Liver (tissue), 7 donors: ENCODE measurements at regions not wholly inside any gene's neighbourhood (a gene's known extent, or its start where the extent isn't known, plus 50 kb on each side); places are given as distances from the start of the nearest gene placed in this dataset.

Experiments used
- DNase-seq: peaks from one replicate; pipeline ENCODE4 v3.0.0-alpha.2; 2017; ENCODE audit warnings: low spot score
- H3K27ac ChIP-seq, 2 donors: one replicate each; pipeline ENCODE4 v1.7.0; 2013; ENCODE audit warnings: inconsistent platforms in 2 of 2, low read length in 2 of 2, control low read depth in 1 of 2, low read depth in 1 of 2, mild to moderate bottlenecking in 1 of 2
- H3K27me3 ChIP-seq, 4 donors: one replicate each; pipeline versions ENCODE4 v1.6.1 to v1.7.0; 2013; ENCODE audit warnings: low read length in 3 of 4, inconsistent platforms in 1 of 4, mild to moderate bottlenecking in 1 of 4, moderate library complexity in 1 of 4; ENCODE audit not compliant: control insufficient read depth in 4 of 4, insufficient read depth in 4 of 4
- H3K36me3 ChIP-seq, 4 donors: one replicate each; pipeline versions ENCODE4 v1.6.1 to v1.7.0; 2013; ENCODE audit warnings: low read length in 3 of 4, mild to moderate bottlenecking in 3 of 4, low read depth in 1 of 4, moderate library complexity in 1 of 4; ENCODE audit not compliant: control insufficient read depth in 4 of 4, insufficient read depth in 3 of 4
- H3K4me1 ChIP-seq, 4 donors: one replicate each; pipeline versions ENCODE4 v1.6.1 to v1.7.0; 2013; ENCODE audit warnings: low read length in 3 of 4, mild to moderate bottlenecking in 3 of 4, moderate library complexity in 1 of 4; ENCODE audit not compliant: control insufficient read depth in 4 of 4, insufficient read depth in 4 of 4
- H3K4me3 ChIP-seq, 3 donors: one replicate each; pipeline versions ENCODE4 v1.6.1 to v1.7.0; 2013; ENCODE audit warnings: low read length in 3 of 3, control low read depth in 1 of 3, low read depth in 1 of 3, mild to moderate bottlenecking in 1 of 3
- H3K9ac ChIP-seq, 2 donors: one replicate each; pipeline ENCODE4 v1.7.0; 2013; ENCODE audit warnings: low read length in 2 of 2, mild to moderate bottlenecking in 2 of 2, moderate library complexity in 2 of 2, control low read depth in 1 of 2, low read depth in 1 of 2
- H3K9me3 ChIP-seq, 4 donors: one replicate each; pipeline versions ENCODE4 v1.6.1 to v1.7.0; 2013; ENCODE audit warnings: low read length in 3 of 4; ENCODE audit not compliant: control insufficient read depth in 4 of 4
- EGR1 ChIP-seq, 2 donors: IDR thresholded peaks; 2 replicates each; pipeline ENCODE4 v1.6.1; 2016 to 2018; ENCODE audit warnings: antibody characterized with exemption in 2 of 2, low read depth in 2 of 2
- FOXA1 ChIP-seq: IDR thresholded peaks from 2 replicates; pipeline ENCODE4 v1.6.1; 2016; ENCODE audit warnings: antibody characterized with exemption
- FOXA2 ChIP-seq: IDR thresholded peaks from 2 replicates; pipeline ENCODE4 v1.6.1; 2016; ENCODE audit warnings: antibody characterized with exemption
- GABPA ChIP-seq, 2 donors: IDR thresholded peaks in 1 of 2; conservative IDR thresholded peaks in 1 of 2; 2 replicates each; pipeline ENCODE4 v1.6.1; 2016; ENCODE audit warnings: antibody characterized with exemption in 2 of 2, mild to moderate bottlenecking in 1 of 2, moderate library complexity in 1 of 2
- HNF4A ChIP-seq, 2 donors: conservative IDR thresholded peaks; 2 replicates each; pipeline ENCODE4 v1.6.1; 2016; ENCODE audit warnings: antibody characterized with exemption in 2 of 2, mild to moderate bottlenecking in 2 of 2
- HNF4G ChIP-seq: IDR thresholded peaks from 2 replicates; pipeline ENCODE4 v1.6.1; 2016; ENCODE audit warnings: antibody characterized with exemption
- JUND ChIP-seq, 2 donors: IDR thresholded peaks; 2 replicates each; pipeline ENCODE4 v1.6.1; 2016; ENCODE audit warnings: antibody characterized with exemption in 2 of 2
- MAX ChIP-seq: IDR thresholded peaks from 2 replicates; pipeline ENCODE4 v1.6.1; 2016; ENCODE audit warnings: antibody characterized with exemption
- NR2F2 ChIP-seq: IDR thresholded peaks from 2 replicates; pipeline ENCODE4 v1.6.1; 2016; ENCODE audit warnings: antibody characterized with exemption
- RAD21 ChIP-seq, 2 donors: IDR thresholded peaks; 2 replicates each; pipeline ENCODE4 v1.6.1; 2016; ENCODE audit warnings: antibody characterized with exemption in 2 of 2, mild to moderate bottlenecking in 2 of 2
- RXRA ChIP-seq, 2 donors: IDR thresholded peaks; 2 replicates each; pipeline ENCODE4 v1.6.1; 2017 to 2018; ENCODE audit warnings: antibody characterized with exemption in 2 of 2, mild to moderate bottlenecking in 1 of 2
- SP1 ChIP-seq: IDR thresholded peaks from 2 replicates; pipeline ENCODE4 v1.6.1; 2018; ENCODE audit warnings: antibody characterized with exemption, mild to moderate bottlenecking
- TAF1 ChIP-seq: conservative IDR thresholded peaks from 2 replicates; pipeline ENCODE4 v1.6.1; 2016; ENCODE audit warnings: antibody characterized with exemption, mild to moderate bottlenecking
- YY1 ChIP-seq: IDR thresholded peaks from 2 replicates; pipeline ENCODE4 v1.6.1; 2016; ENCODE audit warnings: antibody characterized with exemption, mild to moderate bottlenecking
- ZBTB33 ChIP-seq: IDR thresholded peaks from 2 replicates; pipeline ENCODE4 v1.6.1; 2016; ENCODE audit warnings: antibody characterized with exemption
- WGBS: extraction: QIAGEN DNeasy Blood & Tissue Kit; methylation state at CpG from one replicate; pipeline ENCODE4 v1.1.7; 2013; 5-methylcytosine and 5-hydroxymethylcytosine counted together
- TF ChIP-seq, protein P1 (sequence below): IDR thresholded peaks from 2 replicates; pipeline ENCODE4 v1.6.1; 2016; ENCODE audit warnings: antibody characterized with exemption
- donor health status: healthy.
- donor health status: healthy.
- donor health status: healthy.
- donor health status: healthy.

DNA sequence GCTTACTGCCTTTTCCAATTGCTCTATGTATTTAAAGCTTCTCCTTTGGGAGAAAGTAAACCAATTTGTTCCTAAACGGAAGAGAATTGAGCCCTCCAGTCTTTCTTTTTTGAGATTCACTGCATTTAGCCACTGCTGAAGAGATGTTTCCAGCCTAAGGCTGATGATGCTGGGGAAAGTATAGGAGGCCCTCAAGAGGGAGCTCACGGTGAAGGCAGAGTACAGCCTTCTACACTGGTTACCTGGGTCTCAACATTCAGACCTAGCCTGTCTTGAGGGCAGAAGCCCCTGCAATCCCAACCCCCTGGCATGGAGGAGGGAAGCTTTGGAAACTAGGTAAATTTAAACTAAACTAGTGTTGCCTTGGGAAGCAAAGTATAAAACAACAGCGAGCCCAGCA lies 316.7 kb upstream of the TPK1 start (continued):
- TF ChIP-seq ZBTB33, result no peak
- no peak for TF ChIP-seq RAD21 (IDR thresholded peaks at IDR 0.05)
- TF ChIP-seq HNF4A (conservative IDR thresholded peaks at IDR 0.05), result no peak
- no peak for TF ChIP-seq MAX
- no peak for TF ChIP-seq SP1
- no peak for TF ChIP-seq FOXA2
- no peak for TF ChIP-seq JUND (IDR thresholded peaks at IDR 0.05)
- TF ChIP-seq HNF4G, result no peak

DNA sequence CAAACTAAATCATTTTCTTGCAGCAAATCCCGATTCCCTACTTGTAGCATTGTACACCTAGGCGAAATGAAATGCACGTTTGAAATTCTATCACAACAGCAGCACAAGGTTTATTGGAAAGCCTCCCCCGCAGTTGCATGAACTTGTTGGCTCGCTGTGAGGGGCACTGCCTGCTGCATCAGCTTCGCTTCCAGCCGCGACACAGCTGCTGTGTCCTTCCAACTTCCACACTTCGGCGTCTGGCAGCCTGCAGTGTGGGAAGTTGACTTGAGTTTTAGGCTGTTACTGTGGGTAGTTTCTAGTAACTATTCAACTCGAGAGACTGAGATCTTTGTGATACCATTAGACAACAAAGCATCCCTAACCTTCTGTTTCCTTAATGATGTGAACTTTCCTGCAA lies 315.8 kb upstream of the TPK1 start:
- H3K27ac ChIP-seq, result no peak overlapping the region
- H3K36me3 ChIP-seq, result no peaks in the 10 kb centered on the region
- TF ChIP-seq, protein P1, sequence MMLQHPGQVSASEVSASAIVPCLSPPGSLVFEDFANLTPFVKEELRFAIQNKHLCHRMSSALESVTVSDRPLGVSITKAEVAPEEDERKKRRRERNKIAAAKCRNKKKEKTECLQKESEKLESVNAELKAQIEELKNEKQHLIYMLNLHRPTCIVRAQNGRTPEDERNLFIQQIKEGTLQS, result no peak
- TF ChIP-seq FOXA1, result no peak
- no peak for TF ChIP-seq YY1
- TF ChIP-seq HNF4G, result no peak
- H3K4me1 ChIP-seq, result no peaks in the 10 kb centered on the region
- H3K4me3 ChIP-seq, result no peak overlapping the region
- no peak for DNase-seq
- no peaks in the 10 kb centered on the region for H3K9me3 ChIP-seq
- WGBS, result 55% methylated on average over 11 of the region's 11 CpGs
- no peaks in the 10 kb centered on the region for H3K27me3 ChIP-seq
- H3K9ac ChIP-seq, result no peak overlapping the region

- Histone ChIP-seq H3K4me1 (no peaks in the 10 kb centered on the region), H3K9me3 (no peaks in the 10 kb centered on the region), H3K36me3 (no peaks in the 10 kb centered on the region), H3K9ac (no peak overlapping the region), H3K27me3 (no peaks in the 10 kb centered on the region), H3K4me3 (no peak overlapping the region), H3K27ac (no peak overlapping the region)
- WGBS, result 53% methylated on average over 2 of the region's 2 CpGs
- TF ChIP-seq NR2F2 (no peak), JUND (IDR thresholded peaks at IDR 0.05) (no peak), YY1 (no peak), EGR1 (IDR thresholded peaks at IDR 0.05; ENCODE audit: low read depth in 2 of 2) (no peak), MAX (no peak), ZBTB33 (no peak), GABPA (IDR thresholded peaks at IDR 0.05 in 1 of 2, conservative IDR thresholded peaks at IDR 0.05 in 1 of 2) (no peak), RAD21 (IDR thresholded peaks at IDR 0.05) (no peak), FOXA1 (no peak), HNF4A (conservative IDR thresholded peaks at IDR 0.05) (no peak), HNF4G (no peak), SP1 (no peak), RXRA (IDR thresholded peaks at IDR 0.05) (no peak), TAF1 (no peak)
- TF ChIP-seq, protein P1, result no peak
- no peak for DNase-seq
Measured at GRCh38 chr7:145147865-145148264, 312.0 kb upstream of the TPK1 start.
